Astrocyte (in vitro differentiated cells and primary cell): ENCODE measurements at regions not wholly inside any gene's neighbourhood (a gene's known extent, or its start where the extent isn't known, plus 50 kb on each side); places are given as distances from the start of the nearest gene placed in this dataset.

Experiments
- EZH2 ChIP-seq: IDR thresholded peaks from 2 replicates; pipeline ENCODE4 v1.6.1; 2012; ENCODE audit warnings: mild to moderate bottlenecking, low read length, inconsistent platforms; ENCODE audit not compliant: insufficient read depth
- TF ChIP-seq, protein P1 (sequence below): IDR thresholded peaks from 2 replicates; pipeline ENCODE4 v1.5.1; 2011; ENCODE audit warnings: low read depth, mild to moderate bottlenecking, inconsistent platforms, low read length, moderate library complexity; ENCODE audit not compliant: insufficient read depth

DNA sequence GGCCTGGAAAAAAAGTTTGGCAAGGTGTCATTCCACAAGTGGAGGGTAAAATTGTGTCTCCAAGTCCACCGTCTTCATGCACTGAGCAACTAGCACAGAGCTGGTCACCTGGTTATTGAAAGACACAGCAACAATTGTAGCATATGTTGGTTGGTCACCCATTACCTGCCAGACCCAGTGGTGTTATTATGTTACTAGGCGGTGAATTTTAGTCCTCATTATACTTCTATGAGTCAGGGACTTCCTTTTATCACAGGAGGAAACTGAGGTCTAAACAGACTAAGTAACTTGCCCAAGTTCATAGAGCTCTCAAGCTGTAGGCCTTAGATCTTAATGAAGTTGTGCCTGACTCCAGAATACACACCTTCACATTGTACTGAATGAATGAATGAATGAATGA, 94.9 kb upstream of the VANGL1 start:
- TF ChIP-seq, protein P1, sequence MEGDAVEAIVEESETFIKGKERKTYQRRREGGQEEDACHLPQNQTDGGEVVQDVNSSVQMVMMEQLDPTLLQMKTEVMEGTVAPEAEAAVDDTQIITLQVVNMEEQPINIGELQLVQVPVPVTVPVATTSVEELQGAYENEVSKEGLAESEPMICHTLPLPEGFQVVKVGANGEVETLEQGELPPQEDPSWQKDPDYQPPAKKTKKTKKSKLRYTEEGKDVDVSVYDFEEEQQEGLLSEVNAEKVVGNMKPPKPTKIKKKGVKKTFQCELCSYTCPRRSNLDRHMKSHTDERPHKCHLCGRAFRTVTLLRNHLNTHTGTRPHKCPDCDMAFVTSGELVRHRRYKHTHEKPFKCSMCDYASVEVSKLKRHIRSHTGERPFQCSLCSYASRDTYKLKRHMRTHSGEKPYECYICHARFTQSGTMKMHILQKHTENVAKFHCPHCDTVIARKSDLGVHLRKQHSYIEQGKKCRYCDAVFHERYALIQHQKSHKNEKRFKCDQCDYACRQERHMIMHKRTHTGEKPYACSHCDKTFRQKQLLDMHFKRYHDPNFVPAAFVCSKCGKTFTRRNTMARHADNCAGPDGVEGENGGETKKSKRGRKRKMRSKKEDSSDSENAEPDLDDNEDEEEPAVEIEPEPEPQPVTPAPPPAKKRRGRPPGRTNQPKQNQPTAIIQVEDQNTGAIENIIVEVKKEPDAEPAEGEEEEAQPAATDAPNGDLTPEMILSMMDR, result no peak
- no peak for TF ChIP-seq EZH2
